HCT116 (cell line): ENCODE measurements at regions not wholly inside any gene's neighbourhood (a gene's known extent, or its start where the extent isn't known, plus 50 kb on each side); places are given as distances from the start of the nearest gene placed in this dataset.

ENCODE experiments used
- ELF1 ChIP-seq: IDR thresholded peaks from 2 replicates; pipeline ENCODE4 v1.6.1; 2012; ENCODE audit warnings: low read depth, borderline replicate concordance
- EZH2 ChIP-seq: fragments of 200-600 bp; sonication (generic); IDR thresholded peaks from 2 replicates; pipeline ENCODE4 v1.6.1; 2017; ENCODE audit warnings: antibody characterized with exemption, mixed run types
- POLR2AphosphoS5 ChIP-seq: IDR thresholded peaks from 2 replicates; pipeline ENCODE4 v1.6.1; 2011; ENCODE audit warnings: mild to moderate bottlenecking, low read depth, low read length, moderate library complexity
- SRF ChIP-seq: IDR thresholded peaks from 2 replicates; pipeline ENCODE4 v1.6.1; 2012; ENCODE audit warnings: low read depth
- ZFX ChIP-seq: fragments of 450-650 bp; IDR thresholded peaks from 2 replicates; pipeline ENCODE4 v1.6.1; 2017
- TF ChIP-seq, protein P1 (sequence below), 3 experiments: fragments of 200-600 bp in 1 of 3; sonication (generic) in 1 of 3; IDR thresholded peaks in 2 of 3; conservative IDR thresholded peaks in 1 of 3; 2 replicates each; pipeline ENCODE4 v1.5.1; 2012 to 2017; ENCODE audit warnings: low read depth in 2 of 3, low read length in 2 of 3, antibody characterized with exemption in 1 of 3, borderline replicate concordance in 1 of 3, control low read depth in 1 of 3, mild to moderate bottlenecking in 1 of 3, mixed read lengths in 1 of 3, mixed run types in 1 of 3, moderate library complexity in 1 of 3; ENCODE audit not compliant: insufficient read depth in 1 of 3
- TF ChIP-seq, protein P2 (sequence below): IDR thresholded peaks from 2 replicates; pipeline ENCODE4 v1.6.1; 2012
- TF ChIP-seq, protein P3 (sequence below): IDR thresholded peaks from 2 replicates; pipeline ENCODE4 v1.6.1; 2011; ENCODE audit warnings: mild to moderate bottlenecking, low read length, moderate library complexity; ENCODE audit not compliant: insufficient replicate concordance; ENCODE audit errors: extremely low read depth

DNA sequence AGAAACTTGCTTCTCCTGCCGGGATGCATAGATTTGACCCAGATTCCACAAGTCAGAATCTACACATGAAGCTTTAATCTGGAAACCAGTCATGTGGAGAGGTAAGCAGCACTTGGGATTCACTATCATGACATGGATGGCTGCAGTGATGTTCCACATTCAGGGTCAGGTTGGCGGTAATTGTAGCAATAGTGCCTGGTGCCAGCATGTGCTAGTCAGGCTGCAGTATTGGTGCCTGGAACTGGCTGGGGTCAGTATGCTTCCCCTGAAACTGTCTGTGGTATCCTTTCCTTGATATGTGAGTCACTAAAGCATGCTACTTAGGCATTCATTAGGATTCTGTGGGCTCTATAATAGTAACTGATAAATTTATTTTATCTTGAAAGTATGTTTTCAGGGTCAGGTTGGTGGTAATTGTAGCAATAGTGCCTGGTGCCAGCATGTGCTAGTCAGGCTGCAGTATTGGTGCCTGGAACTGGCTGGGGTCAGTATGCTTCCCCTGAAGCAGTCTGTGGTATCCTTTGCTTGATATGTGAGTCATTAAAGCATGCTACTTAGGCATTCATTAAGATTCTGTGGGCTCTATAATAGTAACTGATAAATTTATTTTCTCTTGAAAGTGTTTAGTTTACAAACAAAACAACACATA lies 1439.2 kb downstream of the ZPLD1 start:
- TF ChIP-seq ZFX (no peak), EZH2 (no peak), POLR2AphosphoS5 (no peak), SRF (no peak), ELF1 (no peak)
- TF ChIP-seq, protein P1, sequence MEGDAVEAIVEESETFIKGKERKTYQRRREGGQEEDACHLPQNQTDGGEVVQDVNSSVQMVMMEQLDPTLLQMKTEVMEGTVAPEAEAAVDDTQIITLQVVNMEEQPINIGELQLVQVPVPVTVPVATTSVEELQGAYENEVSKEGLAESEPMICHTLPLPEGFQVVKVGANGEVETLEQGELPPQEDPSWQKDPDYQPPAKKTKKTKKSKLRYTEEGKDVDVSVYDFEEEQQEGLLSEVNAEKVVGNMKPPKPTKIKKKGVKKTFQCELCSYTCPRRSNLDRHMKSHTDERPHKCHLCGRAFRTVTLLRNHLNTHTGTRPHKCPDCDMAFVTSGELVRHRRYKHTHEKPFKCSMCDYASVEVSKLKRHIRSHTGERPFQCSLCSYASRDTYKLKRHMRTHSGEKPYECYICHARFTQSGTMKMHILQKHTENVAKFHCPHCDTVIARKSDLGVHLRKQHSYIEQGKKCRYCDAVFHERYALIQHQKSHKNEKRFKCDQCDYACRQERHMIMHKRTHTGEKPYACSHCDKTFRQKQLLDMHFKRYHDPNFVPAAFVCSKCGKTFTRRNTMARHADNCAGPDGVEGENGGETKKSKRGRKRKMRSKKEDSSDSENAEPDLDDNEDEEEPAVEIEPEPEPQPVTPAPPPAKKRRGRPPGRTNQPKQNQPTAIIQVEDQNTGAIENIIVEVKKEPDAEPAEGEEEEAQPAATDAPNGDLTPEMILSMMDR (IDR thresholded peaks at IDR 0.05 in 2 of 3, conservative IDR thresholded peaks at IDR 0.05 in 1 of 3; ENCODE audit: borderline replicate concordance in 1 of 3, insufficient read depth in 1 of 3, low read depth in 2 of 3, low read length in 2 of 3) = no peak
- TF ChIP-seq, protein P2, sequence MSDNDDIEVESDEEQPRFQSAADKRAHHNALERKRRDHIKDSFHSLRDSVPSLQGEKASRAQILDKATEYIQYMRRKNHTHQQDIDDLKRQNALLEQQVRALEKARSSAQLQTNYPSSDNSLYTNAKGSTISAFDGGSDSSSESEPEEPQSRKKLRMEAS = no peak
- TF ChIP-seq, protein P3, sequence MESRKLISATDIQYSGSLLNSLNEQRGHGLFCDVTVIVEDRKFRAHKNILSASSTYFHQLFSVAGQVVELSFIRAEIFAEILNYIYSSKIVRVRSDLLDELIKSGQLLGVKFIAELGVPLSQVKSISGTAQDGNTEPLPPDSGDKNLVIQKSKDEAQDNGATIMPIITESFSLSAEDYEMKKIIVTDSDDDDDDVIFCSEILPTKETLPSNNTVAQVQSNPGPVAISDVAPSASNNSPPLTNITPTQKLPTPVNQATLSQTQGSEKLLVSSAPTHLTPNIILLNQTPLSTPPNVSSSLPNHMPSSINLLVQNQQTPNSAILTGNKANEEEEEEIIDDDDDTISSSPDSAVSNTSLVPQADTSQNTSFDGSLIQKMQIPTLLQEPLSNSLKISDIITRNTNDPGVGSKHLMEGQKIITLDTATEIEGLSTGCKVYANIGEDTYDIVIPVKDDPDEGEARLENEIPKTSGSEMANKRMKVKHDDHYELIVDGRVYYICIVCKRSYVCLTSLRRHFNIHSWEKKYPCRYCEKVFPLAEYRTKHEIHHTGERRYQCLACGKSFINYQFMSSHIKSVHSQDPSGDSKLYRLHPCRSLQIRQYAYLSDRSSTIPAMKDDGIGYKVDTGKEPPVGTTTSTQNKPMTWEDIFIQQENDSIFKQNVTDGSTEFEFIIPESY = no peak
